ENCODE measurements at regions not wholly inside any gene's neighbourhood (a gene's known extent, or its start where the extent isn't known, plus 50 kb on each side); places are given as distances from the start of the nearest gene placed in this dataset.

- TF ChIP-seq, protein P1, sequence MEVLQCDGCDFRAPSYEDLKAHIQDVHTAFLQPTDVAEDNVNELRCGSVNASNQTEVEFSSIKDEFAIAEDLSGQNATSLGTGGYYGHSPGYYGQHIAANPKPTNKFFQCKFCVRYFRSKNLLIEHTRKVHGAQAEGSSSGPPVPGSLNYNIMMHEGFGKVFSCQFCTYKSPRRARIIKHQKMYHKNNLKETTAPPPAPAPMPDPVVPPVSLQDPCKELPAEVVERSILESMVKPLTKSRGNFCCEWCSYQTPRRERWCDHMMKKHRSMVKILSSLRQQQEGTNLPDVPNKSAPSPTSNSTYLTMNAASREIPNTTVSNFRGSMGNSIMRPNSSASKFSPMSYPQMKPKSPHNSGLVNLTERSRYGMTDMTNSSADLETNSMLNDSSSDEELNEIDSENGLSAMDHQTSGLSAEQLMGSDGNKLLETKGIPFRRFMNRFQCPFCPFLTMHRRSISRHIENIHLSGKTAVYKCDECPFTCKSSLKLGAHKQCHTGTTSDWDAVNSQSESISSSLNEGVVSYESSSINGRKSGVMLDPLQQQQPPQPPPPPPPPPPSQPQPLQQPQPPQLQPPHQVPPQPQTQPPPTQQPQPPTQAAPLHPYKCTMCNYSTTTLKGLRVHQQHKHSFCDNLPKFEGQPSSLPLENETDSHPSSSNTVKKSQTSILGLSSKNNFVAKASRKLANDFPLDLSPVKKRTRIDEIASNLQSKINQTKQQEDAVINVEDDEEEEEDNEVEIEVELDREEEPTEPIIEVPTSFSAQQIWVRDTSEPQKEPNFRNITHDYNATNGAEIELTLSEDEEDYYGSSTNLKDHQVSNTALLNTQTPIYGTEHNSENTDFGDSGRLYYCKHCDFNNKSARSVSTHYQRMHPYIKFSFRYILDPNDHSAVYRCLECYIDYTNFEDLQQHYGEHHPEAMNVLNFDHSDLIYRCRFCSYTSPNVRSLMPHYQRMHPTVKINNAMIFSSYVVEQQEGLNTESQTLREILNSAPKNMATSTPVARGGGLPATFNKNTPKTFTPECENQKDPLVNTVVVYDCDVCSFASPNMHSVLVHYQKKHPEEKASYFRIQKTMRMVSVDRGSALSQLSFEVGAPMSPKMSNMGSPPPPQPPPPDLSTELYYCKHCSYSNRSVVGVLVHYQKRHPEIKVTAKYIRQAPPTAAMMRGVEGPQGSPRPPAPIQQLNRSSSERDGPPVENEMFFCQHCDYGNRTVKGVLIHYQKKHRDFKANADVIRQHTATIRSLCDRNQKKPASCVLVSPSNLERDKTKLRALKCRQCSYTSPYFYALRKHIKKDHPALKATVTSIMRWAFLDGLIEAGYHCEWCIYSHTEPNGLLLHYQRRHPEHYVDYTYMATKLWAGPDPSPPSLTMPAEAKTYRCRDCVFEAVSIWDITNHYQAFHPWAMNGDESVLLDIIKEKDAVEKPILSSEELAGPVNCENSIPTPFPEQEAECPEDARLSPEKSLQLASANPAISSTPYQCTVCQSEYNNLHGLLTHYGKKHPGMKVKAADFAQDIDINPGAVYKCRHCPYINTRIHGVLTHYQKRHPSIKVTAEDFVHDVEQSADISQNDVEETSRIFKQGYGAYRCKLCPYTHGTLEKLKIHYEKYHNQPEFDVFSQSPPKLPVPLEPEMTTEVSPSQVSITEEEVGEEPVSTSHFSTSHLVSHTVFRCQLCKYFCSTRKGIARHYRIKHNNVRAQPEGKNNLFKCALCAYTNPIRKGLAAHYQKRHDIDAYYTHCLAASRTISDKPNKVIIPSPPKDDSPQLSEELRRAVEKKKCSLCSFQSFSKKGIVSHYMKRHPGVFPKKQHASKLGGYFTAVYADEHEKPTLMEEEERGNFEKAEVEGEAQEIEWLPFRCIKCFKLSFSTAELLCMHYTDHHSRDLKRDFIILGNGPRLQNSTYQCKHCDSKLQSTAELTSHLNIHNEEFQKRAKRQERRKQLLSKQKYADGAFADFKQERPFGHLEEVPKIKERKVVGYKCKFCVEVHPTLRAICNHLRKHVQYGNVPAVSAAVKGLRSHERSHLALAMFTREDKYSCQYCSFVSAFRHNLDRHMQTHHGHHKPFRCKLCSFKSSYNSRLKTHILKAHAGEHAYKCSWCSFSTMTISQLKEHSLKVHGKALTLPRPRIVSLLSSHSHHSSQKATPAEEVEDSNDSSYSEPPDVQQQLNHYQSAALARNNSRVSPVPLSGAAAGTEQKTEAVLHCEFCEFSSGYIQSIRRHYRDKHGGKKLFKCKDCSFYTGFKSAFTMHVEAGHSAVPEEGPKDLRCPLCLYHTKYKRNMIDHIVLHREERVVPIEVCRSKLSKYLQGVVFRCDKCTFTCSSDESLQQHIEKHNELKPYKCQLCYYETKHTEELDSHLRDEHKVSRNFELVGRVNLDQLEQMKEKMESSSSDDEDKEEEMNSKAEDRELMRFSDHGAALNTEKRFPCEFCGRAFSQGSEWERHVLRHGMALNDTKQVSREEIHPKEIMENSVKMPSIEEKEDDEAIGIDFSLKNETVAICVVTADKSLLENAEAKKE (CRISPR knock-in tag; IDR thresholded peaks at IDR 0.05) = no peak
- no peak for TF ChIP-seq ZNF331 (CRISPR knock-in tag; IDR thresholded peaks at IDR 0.05; ENCODE audit: low read depth)
- TF ChIP-seq, protein P2, sequence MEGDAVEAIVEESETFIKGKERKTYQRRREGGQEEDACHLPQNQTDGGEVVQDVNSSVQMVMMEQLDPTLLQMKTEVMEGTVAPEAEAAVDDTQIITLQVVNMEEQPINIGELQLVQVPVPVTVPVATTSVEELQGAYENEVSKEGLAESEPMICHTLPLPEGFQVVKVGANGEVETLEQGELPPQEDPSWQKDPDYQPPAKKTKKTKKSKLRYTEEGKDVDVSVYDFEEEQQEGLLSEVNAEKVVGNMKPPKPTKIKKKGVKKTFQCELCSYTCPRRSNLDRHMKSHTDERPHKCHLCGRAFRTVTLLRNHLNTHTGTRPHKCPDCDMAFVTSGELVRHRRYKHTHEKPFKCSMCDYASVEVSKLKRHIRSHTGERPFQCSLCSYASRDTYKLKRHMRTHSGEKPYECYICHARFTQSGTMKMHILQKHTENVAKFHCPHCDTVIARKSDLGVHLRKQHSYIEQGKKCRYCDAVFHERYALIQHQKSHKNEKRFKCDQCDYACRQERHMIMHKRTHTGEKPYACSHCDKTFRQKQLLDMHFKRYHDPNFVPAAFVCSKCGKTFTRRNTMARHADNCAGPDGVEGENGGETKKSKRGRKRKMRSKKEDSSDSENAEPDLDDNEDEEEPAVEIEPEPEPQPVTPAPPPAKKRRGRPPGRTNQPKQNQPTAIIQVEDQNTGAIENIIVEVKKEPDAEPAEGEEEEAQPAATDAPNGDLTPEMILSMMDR (conservative IDR thresholded peaks at IDR 0.05; ENCODE audit: low read depth in 2 of 2) = no peak
- TF ChIP-seq ZNF114 (CRISPR knock-in tag; IDR thresholded peaks at IDR 0.05) = no peak
- no peak for TF ChIP-seq CREB1 (CRISPR knock-in tag; IDR thresholded peaks at IDR 0.05; ENCODE audit: low read depth)
- no peak for TF ChIP-seq EZH2phosphoT487 (IDR thresholded peaks at IDR 0.05; ENCODE audit: unreplicated experiment)
- no peak for TF ChIP-seq REST (IDR thresholded peaks at IDR 0.05; ENCODE audit: unreplicated experiment)
- Histone ChIP-seq H3K27me3 (ENCODE audit: insufficient read depth) (no peaks in the 10 kb centered on the region), H3K9me2 (ENCODE audit: insufficient read depth) (no peaks in the 10 kb centered on the region), H3K27ac (ENCODE audit: low read depth) (no peak overlapping the region), H3K79me2 (replicated peaks; ENCODE audit: insufficient read depth) (no peaks in the 10 kb centered on the region), H4K20me1 (replicated peaks; ENCODE audit: insufficient read depth) (no peaks in the 10 kb centered on the region), H3K4me1 (ENCODE audit: insufficient read depth) (no peaks in the 10 kb centered on the region), H3K4me3 (no peak overlapping the region), H2AFZ (no peak overlapping the region), H3K4me2 (no peak overlapping the region), H3K36me3 (ENCODE audit: insufficient read depth) (no peaks in the 10 kb centered on the region), H3F3A (replicated peaks; ENCODE audit: low read depth) (no peaks in the 10 kb centered on the region)
- no peaks in the 10 kb centered on the region for H3K27me3 Mint-ChIP-seq (ENCODE audit: insufficient read depth, low read depth, poor library complexity)
- no peaks in the 10 kb centered on the region for H3K9me3 Mint-ChIP-seq
- DNase-seq (ENCODE audit: low spot score) (no peak), ATAC-seq (no peak)
- H3K4me3 Mint-ChIP-seq = no peak overlapping the region
- peaks cover 6% of the 10 kb centered on the region; the same call in 2 of the 3 replicates for H3K4me1 Mint-ChIP-seq
- no peaks in the 10 kb centered on the region for H3K36me3 Mint-ChIP-seq (ENCODE audit: low read depth)
- H3K27ac Mint-ChIP-seq = no peak overlapping the region
Measured at GRCh38 chr4:116880625-116881024, 204.8 kb downstream of the TRAM1L1 start.

Data from GM23338 (cell line).